HL-60/S4 (cell line): ENCODE measurements at regions not wholly inside any gene's neighbourhood (a gene's known extent, or its start where the extent isn't known, plus 50 kb on each side); places are given as distances from the start of the nearest gene placed in this dataset.
"Not testable (repeated sequence)": the region's sequence is repeated elsewhere in the genome, so short reads cannot be mapped to it uniquely, and the experiment has no call there.

Experiments used
- in situ Hi-C: fragments of 300-500 bp; cut with MboI; formaldehyde crosslinking; loops from 2 replicates; pipeline ENCODE4 v1.14.3; 2022; ENCODE audit warnings: low sequenced_read_pairs

GRCh38 chr18:22726469-22726868 lies 206.7 kb upstream of the RBBP8 start:
- in situ Hi-C loops = no loop called here

GRCh38 chr18:22728016-22728415 lies 205.1 kb upstream of the RBBP8 start:
- in situ Hi-C loops = no loop called here

- in situ Hi-C loops = no loop called here
These were observed 204.5 kb upstream of the RBBP8 start for GRCh38 chr18:22728481-22729105.

- in situ Hi-C loops = no loop called here
These were observed 201.7 kb upstream of the RBBP8 start for GRCh38 chr18:22731398-22731797.

DNA sequence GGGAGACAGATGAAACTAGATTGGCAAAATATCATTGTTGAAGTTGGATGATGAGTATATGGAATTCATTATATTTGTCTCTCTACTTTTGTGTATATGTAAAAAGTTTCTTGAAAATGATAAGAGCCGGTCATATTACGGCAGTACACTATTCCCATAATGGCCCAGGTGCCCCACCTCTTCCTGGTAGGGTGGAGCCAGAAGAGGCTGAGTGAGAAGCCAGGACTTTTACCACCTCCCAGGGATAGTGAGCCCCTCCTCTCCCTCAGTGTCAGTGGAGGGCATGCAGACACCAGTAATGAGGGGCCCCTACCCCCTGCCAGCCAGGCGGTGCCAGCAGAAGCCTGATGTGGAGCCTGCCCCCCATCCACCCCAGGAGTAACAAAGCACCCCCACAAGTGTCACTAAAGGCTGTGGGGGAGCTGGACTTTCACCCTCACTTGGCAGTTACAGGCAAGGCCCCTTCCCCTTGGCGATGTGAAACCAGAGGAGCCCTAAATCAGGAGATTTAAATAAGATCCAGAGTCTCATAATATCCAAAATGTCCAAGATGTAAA lies 198.9 kb upstream of the RBBP8 start:
- in situ Hi-C loops = no loop called here

GRCh38 chr18:22734791-22735627 lies 198.1 kb upstream of the RBBP8 start:
- in situ Hi-C loops = no loop called here

DNA sequence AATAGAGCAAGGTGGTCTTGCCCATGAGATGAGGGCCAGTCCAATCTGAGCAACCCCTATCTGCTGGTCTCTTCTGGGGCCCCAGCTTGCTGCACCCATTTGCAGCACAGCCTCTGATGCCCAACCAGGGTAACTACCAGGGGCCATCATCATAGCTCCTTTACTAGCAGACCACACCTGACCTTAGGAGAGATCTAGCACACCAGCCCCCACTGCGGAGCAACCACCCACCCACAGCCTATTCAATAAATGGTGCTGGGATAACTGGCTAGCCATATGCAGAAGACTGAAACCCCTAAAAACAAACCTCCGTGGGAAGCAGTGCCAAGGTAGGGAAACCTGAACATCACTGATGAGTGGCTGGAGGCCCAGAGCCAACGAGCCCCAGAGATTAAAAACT lies 196.1 kb upstream of the RBBP8 start:
- in situ Hi-C loops = no loop called here

- in situ Hi-C loops = no loop called here
These were observed 194.0 kb upstream of the RBBP8 start for GRCh38 chr18:22739061-22739642.

DNA sequence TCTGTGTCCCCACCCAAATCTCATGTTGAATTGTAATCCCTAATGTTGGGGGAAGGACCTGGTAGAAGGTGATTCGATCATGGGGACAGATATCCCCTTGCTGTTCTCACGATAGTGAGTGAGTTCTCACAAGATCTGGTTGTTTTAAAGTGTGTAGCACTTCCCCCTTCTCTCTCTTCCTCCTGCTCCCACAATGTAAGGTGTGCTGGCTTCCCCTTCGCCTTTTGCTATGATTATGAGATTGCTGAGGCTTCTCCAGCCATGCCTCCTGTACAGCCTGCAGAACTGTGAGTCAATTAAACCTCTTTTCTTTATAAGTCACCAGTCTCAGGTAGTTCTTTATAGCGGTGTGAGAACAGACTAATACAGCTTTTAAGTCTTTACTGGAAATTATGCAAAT lies 193.3 kb upstream of the RBBP8 start:
- in situ Hi-C loops = no loop called here

- in situ Hi-C loops = no loop called here
These were observed 191.8 kb upstream of the RBBP8 start for GRCh38 chr18:22741318-22741717.

- in situ Hi-C loops = no loop called here
These were observed 190.7 kb upstream of the RBBP8 start for GRCh38 chr18:22742409-22742808.

DNA sequence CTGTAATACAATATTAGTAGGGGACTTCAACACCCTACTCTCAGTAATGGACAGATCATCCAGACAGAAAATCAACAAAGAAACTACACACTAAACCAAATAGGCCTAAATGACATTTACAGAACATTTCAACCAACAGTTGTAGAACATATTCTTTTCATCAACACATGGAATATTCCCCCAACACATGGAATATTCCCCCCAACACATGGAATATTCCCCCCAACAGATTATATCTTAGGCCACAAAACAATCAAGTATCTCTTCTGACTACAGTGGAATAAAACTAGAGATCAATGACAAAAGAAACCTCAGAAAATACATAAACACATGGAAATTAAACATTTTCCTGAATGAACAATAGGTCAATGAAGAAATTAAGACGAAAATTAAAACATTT lies 187.2 kb upstream of the RBBP8 start:
- in situ Hi-C loops = no loop called here

DNA sequence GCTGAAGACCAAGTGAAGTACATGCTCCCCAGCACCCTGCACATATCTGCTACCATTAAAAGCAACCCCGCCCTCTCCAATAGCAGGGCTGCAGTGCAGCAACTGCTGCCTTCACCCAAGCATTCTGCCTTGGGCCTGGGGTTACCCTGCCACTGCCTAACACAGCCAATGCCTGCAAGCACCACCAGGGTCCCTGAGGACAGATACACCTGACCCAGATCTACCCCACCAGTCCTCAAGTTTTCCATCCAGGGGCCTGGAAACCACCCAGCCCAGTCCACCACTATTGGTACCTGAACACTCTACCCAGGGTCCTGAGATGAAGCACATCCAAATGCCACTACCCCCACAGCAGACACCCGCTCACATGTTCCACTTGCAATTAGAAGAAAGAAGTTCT lies 181.1 kb upstream of the RBBP8 start:
- in situ Hi-C loops = no loop called here

- in situ Hi-C loops = no loop called here
These were observed 179.8 kb upstream of the RBBP8 start for GRCh38 chr18:22753130-22753831.

DNA sequence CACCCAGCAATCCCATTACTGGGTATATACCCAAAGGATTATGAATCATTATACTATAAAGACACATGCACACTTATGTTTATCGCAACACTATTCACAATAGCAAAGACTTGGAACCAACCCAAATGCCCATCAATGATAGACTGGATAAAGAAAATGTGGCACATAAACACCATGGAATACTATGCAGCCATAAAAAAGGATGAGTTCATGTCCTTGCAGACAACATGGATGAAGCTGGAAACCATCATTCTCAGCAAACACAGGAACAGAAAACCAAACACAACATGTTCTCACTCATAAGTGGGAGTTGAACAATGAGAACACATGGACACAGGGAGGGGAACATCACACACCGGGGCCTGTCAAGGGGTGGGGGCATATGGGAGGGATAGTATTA lies 169.1 kb upstream of the RBBP8 start:
- in situ Hi-C loops = not testable (repeated sequence)

DNA sequence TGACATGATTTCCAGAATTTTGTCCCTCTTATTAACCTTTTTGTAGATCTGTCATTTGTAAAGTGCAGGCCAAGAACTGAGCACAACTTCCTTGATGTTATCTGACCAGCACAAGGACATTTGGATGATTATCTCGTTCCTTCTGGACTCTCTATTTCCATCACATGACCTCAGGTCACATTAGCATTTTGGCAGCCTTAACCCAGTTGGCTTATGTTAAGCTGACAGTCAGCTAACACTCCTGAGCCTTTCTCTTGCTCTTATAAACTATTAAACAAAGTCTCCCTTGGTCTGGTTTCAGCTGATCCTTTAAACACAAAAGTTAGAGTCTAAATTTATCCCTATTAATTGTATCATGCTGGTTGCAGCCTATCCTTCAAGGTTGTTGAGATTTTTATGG lies 167.2 kb upstream of the RBBP8 start:
- in situ Hi-C loops = no loop called here

DNA sequence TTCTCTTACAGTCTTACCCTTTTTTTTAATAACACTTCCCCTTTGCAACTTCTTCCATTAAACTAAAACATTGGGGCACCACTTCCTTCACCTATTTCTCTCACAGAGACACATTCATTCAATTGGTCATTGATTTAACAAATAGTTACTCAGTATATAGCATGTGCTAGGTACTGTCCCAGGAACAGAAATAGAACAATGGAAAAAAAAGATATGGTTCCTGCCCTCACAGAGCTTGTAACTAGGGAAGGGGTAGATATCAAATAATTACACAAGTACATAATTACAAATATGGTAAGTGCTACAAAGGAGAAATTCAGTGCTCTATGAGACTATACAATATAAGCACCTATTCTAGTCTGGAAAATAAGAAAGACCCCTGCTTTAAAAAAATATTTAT lies 165.5 kb upstream of the RBBP8 start:
- in situ Hi-C loops = no loop called here

DNA sequence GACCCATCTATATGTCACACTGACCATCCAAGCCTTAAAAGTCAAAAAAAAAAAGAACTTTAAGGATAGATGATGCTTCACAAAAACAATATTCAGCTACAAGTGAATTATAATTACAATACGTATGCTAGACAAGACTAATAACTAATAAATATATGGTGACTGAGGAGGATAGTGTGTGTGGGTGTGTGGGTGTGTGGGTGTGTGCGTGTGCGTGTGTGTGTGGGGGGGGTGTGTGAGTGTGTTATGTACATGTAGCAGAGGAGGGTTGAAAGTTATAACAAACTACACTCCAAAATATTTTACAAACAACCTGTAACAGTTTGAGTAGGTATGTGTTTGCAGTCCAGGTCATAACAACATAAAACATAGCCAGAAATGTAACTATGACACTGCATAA lies 159.2 kb upstream of the RBBP8 start:
- in situ Hi-C loops = no loop called here

- in situ Hi-C loops = no loop called here
These were observed 154.1 kb upstream of the RBBP8 start for GRCh38 chr18:22778996-22779395.

GRCh38 chr18:22783245-22783644 lies 149.9 kb upstream of the RBBP8 start:
- in situ Hi-C loops = no loop called here

DNA sequence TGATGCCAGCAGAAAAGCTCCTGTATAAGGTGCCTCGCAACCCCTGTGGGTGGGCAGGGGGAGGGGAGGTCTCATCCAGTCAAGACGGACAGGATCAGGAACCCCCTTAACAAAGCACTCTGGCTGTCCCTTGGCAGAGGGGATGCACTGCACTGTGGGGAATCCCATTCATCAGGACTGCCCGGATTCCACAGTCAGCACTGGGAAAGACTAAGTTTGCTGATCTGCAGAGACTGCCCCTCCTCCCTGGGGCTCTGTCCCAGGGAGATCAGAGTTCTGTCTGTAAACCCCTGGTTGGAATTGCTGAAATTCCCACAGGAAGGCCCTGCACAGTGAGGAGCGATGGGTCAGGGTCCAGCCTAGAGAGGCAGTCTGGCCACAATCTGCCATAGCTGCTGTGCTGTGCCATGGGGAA lies 149.5 kb upstream of the RBBP8 start:
- in situ Hi-C loops = no loop called here
